Mucosa of rectum (tissue), 2 donors: ENCODE measurements at regions not wholly inside any gene's neighbourhood (a gene's known extent, or its start where the extent isn't known, plus 50 kb on each side); places are given as distances from the start of the nearest gene placed in this dataset.

Experiments used
- H3K27ac ChIP-seq, 2 donors: one replicate each; pipeline ENCODE4 v1.7.0; 2013; ENCODE audit warnings: inconsistent platforms in 2 of 2, low read depth in 2 of 2, low read length in 2 of 2
- H3K27me3 ChIP-seq, 2 donors: one replicate each; pipeline ENCODE4 v1.7.0; 2013; ENCODE audit warnings: low read length in 2 of 2; ENCODE audit not compliant: control insufficient read depth in 2 of 2, insufficient read depth in 2 of 2
- H3K36me3 ChIP-seq, 2 donors: one replicate each; pipeline ENCODE4 v1.7.0; 2013; ENCODE audit warnings: low read length in 2 of 2; ENCODE audit not compliant: control insufficient read depth in 2 of 2, insufficient read depth in 2 of 2
- H3K4me1 ChIP-seq, 2 donors: one replicate each; pipeline ENCODE4 v1.7.0; 2013; ENCODE audit warnings: low read length in 2 of 2, mild to moderate bottlenecking in 1 of 2; ENCODE audit not compliant: control insufficient read depth in 2 of 2, insufficient read depth in 2 of 2
- H3K4me3 ChIP-seq, 2 donors: one replicate each; pipeline ENCODE4 v1.7.0; 2013; ENCODE audit warnings: low read length in 2 of 2
- H3K9ac ChIP-seq, 2 donors: one replicate each; pipeline ENCODE4 v1.7.0; 2013; ENCODE audit warnings: low read length in 2 of 2, low read depth in 1 of 2, mild to moderate bottlenecking in 1 of 2
- H3K9me3 ChIP-seq, 2 donors: one replicate each; pipeline ENCODE4 v1.7.0; 2013; ENCODE audit warnings: low read length in 2 of 2; ENCODE audit not compliant: control insufficient read depth in 2 of 2
- donor health status: healthy.
- donor health status: Normal muscosa, but diverticular disease.

GRCh38 chr14:34334329-34334728 lies 127.7 kb downstream of the SPTSSA start:
- H3K27me3 ChIP-seq = no peaks in the 10 kb centered on the region
- H3K27ac ChIP-seq = no peak overlapping the region
- H3K36me3 ChIP-seq = no peaks in the 10 kb centered on the region
- H3K9ac ChIP-seq = no peak overlapping the region
- peaks cover 10 to 16% of the 10 kb centered on the region in 2 donors for H3K4me1 ChIP-seq
- H3K9me3 ChIP-seq = no peaks in the 10 kb centered on the region
- no peak overlapping the region for H3K4me3 ChIP-seq

GRCh38 chr14:34331728-34332623 lies 130.1 kb downstream of the SPTSSA start:
- Histone ChIP-seq H3K27ac (peak overlapping the region; percentile 76 to 82), H3K36me3 (no peaks in the 10 kb centered on the region), H3K9ac (peak overlapping the region; percentile 27 to 41), H3K4me3 (peak overlapping the region; percentile 41 to 42), H3K27me3 (no peaks in the 10 kb centered on the region), H3K9me3 (no peaks in the 10 kb centered on the region), H3K4me1 (peaks cover 10 to 16% of the 10 kb centered on the region in 2 donors)

- Histone ChIP-seq H3K4me1 (peaks cover 10 to 16% of the 10 kb centered on the region in 2 donors), H3K9ac (no peak overlapping the region), H3K27ac (no peak overlapping the region), H3K27me3 (no peaks in the 10 kb centered on the region), H3K4me3 (no peak overlapping the region), H3K36me3 (no peaks in the 10 kb centered on the region), H3K9me3 (no peaks in the 10 kb centered on the region)
These were observed 131.2 kb downstream of the SPTSSA start for GRCh38 chr14:34330846-34331245.

GRCh38 chr14:34329301-34329700 lies 132.7 kb downstream of the SPTSSA start:
- Histone ChIP-seq H3K27ac (no peak overlapping the region), H3K9ac (no peak overlapping the region), H3K4me3 (no peak overlapping the region), H3K4me1 (peaks cover 13 to 29% of the 10 kb centered on the region in 2 donors), H3K27me3 (no peaks in the 10 kb centered on the region), H3K36me3 (no peaks in the 10 kb centered on the region), H3K9me3 (no peaks in the 10 kb centered on the region)

GRCh38 chr14:34328178-34328577 lies 133.9 kb downstream of the SPTSSA start:
- H3K4me1 ChIP-seq = peaks cover 13 to 29% of the 10 kb centered on the region in 2 donors
- no peaks in the 10 kb centered on the region for H3K27me3 ChIP-seq
- H3K9me3 ChIP-seq = no peaks in the 10 kb centered on the region
- no peak overlapping the region for H3K9ac ChIP-seq
- H3K27ac ChIP-seq = no peak overlapping the region
- no peak overlapping the region for H3K4me3 ChIP-seq
- H3K36me3 ChIP-seq = no peaks in the 10 kb centered on the region

GRCh38 chr14:34325493-34325892 lies 136.5 kb downstream of the SPTSSA start:
- H3K4me3 ChIP-seq = no peak overlapping the region
- H3K27me3 ChIP-seq = no peaks in the 10 kb centered on the region
- H3K36me3 ChIP-seq = no peaks in the 10 kb centered on the region
- H3K9me3 ChIP-seq = no peaks in the 10 kb centered on the region
- peak overlapping the region in 1 of 2 donors; percentile 19 for H3K9ac ChIP-seq
- peaks cover 3 to 13% of the 10 kb centered on the region in 2 donors for H3K4me1 ChIP-seq
- H3K27ac ChIP-seq = peak overlapping the region; percentile 33 to 68

GRCh38 chr14:34324363-34324795 lies 137.7 kb downstream of the SPTSSA start:
- peak overlapping the region in 1 of 2 donors; percentile 7 for H3K4me3 ChIP-seq
- no peaks in the 10 kb centered on the region for H3K27me3 ChIP-seq
- no peak overlapping the region for H3K9ac ChIP-seq
- H3K27ac ChIP-seq = peak overlapping the region in 1 of 2 donors; percentile 68
- H3K4me1 ChIP-seq = peaks cover 3 to 13% of the 10 kb centered on the region in 2 donors
- no peaks in the 10 kb centered on the region for H3K36me3 ChIP-seq
- H3K9me3 ChIP-seq = no peaks in the 10 kb centered on the region

GRCh38 chr14:34322940-34323418 lies 139.1 kb downstream of the SPTSSA start:
- no peaks in the 10 kb centered on the region for H3K9me3 ChIP-seq
- no peak overlapping the region for H3K27ac ChIP-seq

GRCh38 chr14:34319140-34319539 lies 142.9 kb downstream of the SPTSSA start:
- Histone ChIP-seq H3K27ac (no peak overlapping the region), H3K27me3 (no peaks in the 10 kb centered on the region), H3K9me3 (no peaks in the 10 kb centered on the region), H3K4me1 (no peaks in the 10 kb centered on the region), H3K4me3 (no peak overlapping the region), H3K36me3 (no peaks in the 10 kb centered on the region), H3K9ac (no peak overlapping the region)

More at GRCh38 chr14:34322940-34323418, 139.1 kb downstream of the SPTSSA start:
- H3K9ac ChIP-seq = no peak overlapping the region
- H3K27me3 ChIP-seq = no peaks in the 10 kb centered on the region
- no peak overlapping the region for H3K4me3 ChIP-seq
- H3K4me1 ChIP-seq = peaks cover 3 to 13% of the 10 kb centered on the region in 2 donors
- no peaks in the 10 kb centered on the region for H3K36me3 ChIP-seq

GRCh38 chr14:34318014-34318413 lies 144.0 kb downstream of the SPTSSA start:
- Histone ChIP-seq H3K36me3 (no peaks in the 10 kb centered on the region), H3K27me3 (no peaks in the 10 kb centered on the region), H3K27ac (no peak overlapping the region), H3K4me3 (no peak overlapping the region), H3K9ac (no peak overlapping the region), H3K4me1 (no peaks in the 10 kb centered on the region), H3K9me3 (no peaks in the 10 kb centered on the region)
